ENCODE measurements at regions not wholly inside any gene's neighbourhood (a gene's known extent, or its start where the extent isn't known, plus 50 kb on each side); places are given as distances from the start of the nearest gene placed in this dataset.

- Histone ChIP-seq H3K27ac (ENCODE audit: low read depth) (no peak overlapping the region), H3K36me3 (ENCODE audit: insufficient read depth) (no peaks in the 10 kb centered on the region), H3K4me1 (ENCODE audit: insufficient read depth) (no peaks in the 10 kb centered on the region), H3K27me3 (ENCODE audit: insufficient read depth) (no peaks in the 10 kb centered on the region), H3F3A (replicated peaks; ENCODE audit: low read depth) (no peaks in the 10 kb centered on the region), H3K4me2 (no peak overlapping the region), H3K4me3 (no peak overlapping the region), H3K79me2 (replicated peaks; ENCODE audit: insufficient read depth) (no peaks in the 10 kb centered on the region), H3K9me2 (ENCODE audit: insufficient read depth) (no peaks in the 10 kb centered on the region), H2AFZ (no peak overlapping the region), H4K20me1 (replicated peaks; ENCODE audit: insufficient read depth) (no peaks in the 10 kb centered on the region)
- DNase-seq (ENCODE audit: low spot score) (no peak), ATAC-seq (no peak)
- H3K27ac Mint-ChIP-seq: no peak overlapping the region
- TF ChIP-seq EZH2phosphoT487 (IDR thresholded peaks at IDR 0.05; ENCODE audit: unreplicated experiment) (no peak), ZNF331 (CRISPR knock-in tag; IDR thresholded peaks at IDR 0.05; ENCODE audit: low read depth) (no peak), ZNF114 (CRISPR knock-in tag; IDR thresholded peaks at IDR 0.05) (no peak), CTCF (conservative IDR thresholded peaks at IDR 0.05; ENCODE audit: low read depth in 2 of 2) (no peak), REST (IDR thresholded peaks at IDR 0.05; ENCODE audit: unreplicated experiment) (no peak), ZNF462 (CRISPR knock-in tag; IDR thresholded peaks at IDR 0.05) (no peak), CREB1 (CRISPR knock-in tag; IDR thresholded peaks at IDR 0.05; ENCODE audit: low read depth) (no peak), NANOG (IDR thresholded peaks at IDR 0.05; ENCODE audit: borderline replicate concordance) (no peak), JUNB (IDR thresholded peaks at IDR 0.05; ENCODE audit: unreplicated experiment) (no peak), POLR2AphosphoS5 (IDR thresholded peaks at IDR 0.05; ENCODE audit: low read depth) (no peak), STAT1 (IDR thresholded peaks at IDR 0.05; ENCODE audit: unreplicated experiment) (no peak), EZH2 (IDR thresholded peaks at IDR 0.05; ENCODE audit: low read depth, unreplicated experiment) (no peak), ETS1 (IDR thresholded peaks at IDR 0.05) (no peak)
- H3K36me3 Mint-ChIP-seq (ENCODE audit: low read depth): no peaks in the 10 kb centered on the region
- H3K9me3 Mint-ChIP-seq: no peaks in the 10 kb centered on the region; the same call in 2 of the 3 replicates
- H3K4me3 Mint-ChIP-seq: no peak overlapping the region
- no peaks in the 10 kb centered on the region for H3K27me3 Mint-ChIP-seq (ENCODE audit: insufficient read depth, low read depth, poor library complexity)
- H3K4me1 Mint-ChIP-seq: no peaks in the 10 kb centered on the region
Measured at GRCh38 chrX:117063224-117063623, 600.4 kb upstream of the CT83 start.
